OCI-LY1 (cell line): ENCODE measurements at regions not wholly inside any gene's neighbourhood (a gene's known extent, or its start where the extent isn't known, plus 50 kb on each side); places are given as distances from the start of the nearest gene placed in this dataset.

ENCODE experiments used
- H2AFZ ChIP-seq: fragments of 200-600 bp; sonication (generic), shearing (Covaris generic); 2 replicates; pipeline ENCODE4 v1.6.0; 2014; ENCODE audit warnings: antibody characterized with exemption, mild to moderate bottlenecking, low read length
- H3F3A ChIP-seq: fragments of 200-600 bp; sonication (generic), shearing (Covaris generic); 2 replicates; pipeline ENCODE4 v1.6.0; 2014; ENCODE audit warnings: mild to moderate bottlenecking, antibody characterized with exemption, low read length, moderate library complexity; ENCODE audit not compliant: insufficient read depth
- H3K27ac ChIP-seq: fragments of 200-600 bp; sonication (generic); 2 replicates; pipeline ENCODE4 v1.5.1; 2014; ENCODE audit warnings: low read length, mixed run types, mild to moderate bottlenecking, low read depth; ENCODE audit not compliant: poor library complexity, severe bottlenecking
- H3K27me3 ChIP-seq: fragments of 200-600 bp; sonication (generic); 2 replicates; pipeline ENCODE4 v1.6.0; 2014; ENCODE audit warnings: antibody characterized with exemption, mild to moderate bottlenecking, low read length, moderate library complexity; ENCODE audit not compliant: insufficient read depth
- H3K36me3 ChIP-seq: fragments of 200-600 bp; sonication (generic); 2 replicates; pipeline ENCODE4 v1.6.1; 2014; ENCODE audit warnings: mild to moderate bottlenecking, antibody characterized with exemption, low read length, moderate library complexity, mixed read lengths; ENCODE audit not compliant: insufficient read depth
- H3K4me1 ChIP-seq: fragments of 200-600 bp; sonication (generic); 2 replicates; pipeline ENCODE4 v1.5.1; 2014; ENCODE audit warnings: mild to moderate bottlenecking, low read length, moderate library complexity; ENCODE audit not compliant: insufficient read depth, severe bottlenecking
- H3K4me2 ChIP-seq: fragments of 200-600 bp; sonication (generic), shearing (Covaris generic); 2 replicates; pipeline ENCODE4 v1.6.1; 2014; ENCODE audit warnings: low read length
- H3K4me3 ChIP-seq: fragments of 200-600 bp; sonication (generic); 2 replicates; pipeline ENCODE4 v1.5.1; 2014; ENCODE audit warnings: low read length, low read depth, mild to moderate bottlenecking, mixed read lengths; ENCODE audit not compliant: poor library complexity, severe bottlenecking
- H3K79me2 ChIP-seq: fragments of 200-600 bp; shearing (Covaris generic); 2 replicates; pipeline ENCODE4 v1.6.1; 2016; ENCODE audit warnings: mixed run types, low read length, mixed read lengths; ENCODE audit not compliant: insufficient read depth
- H3K9ac ChIP-seq: fragments of 200-600 bp; sonication (generic), shearing (Covaris generic); 2 replicates; pipeline ENCODE4 v1.6.1; 2014; ENCODE audit warnings: mild to moderate bottlenecking, low read length, mixed read lengths
- H3K9me2 ChIP-seq: fragments of 200-600 bp; sonication (generic), shearing (Covaris generic); 2 replicates; pipeline ENCODE4 v1.6.1; 2014; ENCODE audit warnings: low read depth, mild to moderate bottlenecking, low read length, mixed read lengths
- H3K9me3 ChIP-seq: fragments of 200-600 bp; shearing (Covaris generic); 2 replicates; pipeline ENCODE4 v1.6.1; 2014; ENCODE audit warnings: low read length, mixed read lengths
- H4K20me1 ChIP-seq: fragments of 200-600 bp; sonication (generic), shearing (Covaris generic); 2 replicates; pipeline ENCODE4 v1.6.0; 2016; ENCODE audit warnings: mild to moderate bottlenecking, low read length; ENCODE audit not compliant: insufficient read depth
- CTCF ChIP-seq: fragments of 200-600 bp; sonication (generic), shearing (Covaris generic); IDR thresholded peaks from 2 replicates; pipeline ENCODE4 v1.5.1; 2017; ENCODE audit warnings: mild to moderate bottlenecking, antibody characterized with exemption, low read length, moderate library complexity, mixed read lengths
- EZH2 ChIP-seq: fragments of 200-600 bp; sonication (generic), shearing (Covaris generic); IDR thresholded peaks from 2 replicates; pipeline ENCODE4 v1.8.0; 2017; ENCODE audit warnings: borderline replicate concordance, mixed run types, mild to moderate bottlenecking, antibody characterized with exemption, low read length, moderate library complexity, mixed read lengths

- Histone ChIP-seq H3K27ac (no peak overlapping the region), H3K9me3 (no peaks in the 10 kb centered on the region), H3K9ac (no peak overlapping the region), H2AFZ (no peak overlapping the region), H3K9me2 (no peaks in the 10 kb centered on the region), H3K4me2 (no peak overlapping the region), H3K27me3 (no peaks in the 10 kb centered on the region), H3K4me3 (no peak overlapping the region), H3F3A (no peaks in the 10 kb centered on the region), H4K20me1 (no peaks in the 10 kb centered on the region), H3K36me3 (no peaks in the 10 kb centered on the region), H3K4me1 (no peaks in the 10 kb centered on the region), H3K79me2 (no peaks in the 10 kb centered on the region)
- no peak for TF ChIP-seq EZH2
- TF ChIP-seq CTCF, result no peak
These were observed 68.5 kb upstream of the PLXNA2 start for GRCh38 chr1:208312706-208313105.

GRCh38 chr1:208314431-208314830, 70.2 kb upstream of the PLXNA2 start:
- Histone ChIP-seq H4K20me1 (no peaks in the 10 kb centered on the region), H3K79me2 (no peaks in the 10 kb centered on the region), H3F3A (no peaks in the 10 kb centered on the region), H3K27ac (no peak overlapping the region), H3K4me1 (no peaks in the 10 kb centered on the region), H3K9me2 (no peaks in the 10 kb centered on the region), H3K4me3 (no peak overlapping the region), H3K9me3 (no peaks in the 10 kb centered on the region), H3K9ac (no peak overlapping the region), H2AFZ (no peak overlapping the region), H3K4me2 (no peak overlapping the region), H3K36me3 (no peaks in the 10 kb centered on the region), H3K27me3 (no peaks in the 10 kb centered on the region)
- TF ChIP-seq CTCF, result no peak
- no peak for TF ChIP-seq EZH2

GRCh38 chr1:208318150-208318734, 74.1 kb upstream of the PLXNA2 start:
- no peak overlapping the region for H3K4me2 ChIP-seq
- H3K9ac ChIP-seq, result no peak overlapping the region
- H3K27me3 ChIP-seq, result no peaks in the 10 kb centered on the region
- no peaks in the 10 kb centered on the region for H3K9me2 ChIP-seq
- no peaks in the 10 kb centered on the region for H3K4me1 ChIP-seq
- no peaks in the 10 kb centered on the region for H4K20me1 ChIP-seq
- H3K36me3 ChIP-seq, result no peaks in the 10 kb centered on the region
- H3K9me3 ChIP-seq, result no peaks in the 10 kb centered on the region
- H2AFZ ChIP-seq, result no peak overlapping the region
- H3F3A ChIP-seq, result no peaks in the 10 kb centered on the region
- no peak overlapping the region for H3K27ac ChIP-seq
- no peak overlapping the region for H3K4me3 ChIP-seq
- no peak for TF ChIP-seq CTCF
- TF ChIP-seq EZH2, result no peak
- H3K79me2 ChIP-seq, result no peaks in the 10 kb centered on the region
